ENCODE measurements at regions not wholly inside any gene's neighbourhood (a gene's known extent, or its start where the extent isn't known, plus 50 kb on each side); places are given as distances from the start of the nearest gene placed in this dataset.

GRCh38 chr11:70933981-70934583 lies 318.3 kb downstream of the SHANK2 start:
- 90% methylated on average over 3 of the region's 10 CpGs for WGBS (ENCODE audit: insufficient coverage, low coverage, low lambda C conversion rate, missing lambda C conversion rate)
- Histone ChIP-seq H3K27ac (no peak overlapping the region), H3K9me3 (no peaks in the 10 kb centered on the region), H3K4me1 (no peaks in the 10 kb centered on the region), H3K4me3 (no peak overlapping the region), H3K27me3 (no peaks in the 10 kb centered on the region), H3K36me3 (no peaks in the 10 kb centered on the region)
- ATAC-seq (no peak), DNase-seq (peak in 1 of 3 donors; percentile 26)
- TF ChIP-seq CTCF (IDR thresholded peaks at IDR 0.05), result no peak
- TF ChIP-seq POLR2A (IDR thresholded peaks at IDR 0.05), result no peak
- intact Hi-C loops (cut with DNase I), result no loop called here

GRCh38 chr11:70935006-70935768 lies 317.2 kb downstream of the SHANK2 start:
- ATAC-seq (peak in 1 of 4 donors; percentile 26), DNase-seq (peak in 1 of 3 donors; percentile 4)
- no peak for TF ChIP-seq CTCF (IDR thresholded peaks at IDR 0.05)
- no peak for TF ChIP-seq POLR2A (IDR thresholded peaks at IDR 0.05)
- Histone ChIP-seq H3K4me3 (no peak overlapping the region), H3K27ac (no peak overlapping the region), H3K4me1 (no peaks in the 10 kb centered on the region), H3K36me3 (no peaks in the 10 kb centered on the region), H3K9me3 (no peaks in the 10 kb centered on the region), H3K27me3 (no peaks in the 10 kb centered on the region)
- 77% methylated on average over 9 of the region's 13 CpGs for WGBS (ENCODE audit: insufficient coverage, low coverage, low lambda C conversion rate, missing lambda C conversion rate)
- intact Hi-C loops (cut with DNase I), result no loop called here

DNA sequence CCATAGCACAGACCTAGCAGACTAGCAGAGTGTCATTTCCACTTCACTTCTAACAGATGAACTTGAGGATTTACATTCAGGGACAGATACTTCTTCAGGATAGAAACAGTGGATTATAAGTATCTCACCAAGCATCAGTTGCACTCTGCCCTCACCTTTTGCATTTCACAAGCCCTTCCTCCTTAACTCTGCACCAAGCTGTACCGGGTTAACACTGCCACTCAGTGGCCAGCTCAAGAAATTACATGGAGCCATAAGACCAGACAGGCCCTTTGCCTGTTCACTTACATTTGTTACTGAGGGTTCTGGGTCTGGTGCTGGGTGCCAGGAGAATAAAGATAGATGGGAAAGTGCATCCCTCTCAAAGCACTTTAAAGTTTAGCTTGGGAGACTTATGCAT lies 309.8 kb downstream of the SHANK2 start:
- Histone ChIP-seq H3K27me3 (no peaks in the 10 kb centered on the region), H3K36me3 (no peaks in the 10 kb centered on the region), H3K27ac (no peak overlapping the region), H3K4me1 (no peaks in the 10 kb centered on the region), H3K4me3 (no peak overlapping the region), H3K9me3 (peaks cover 0 to 6% (median 2%) of the 10 kb centered on the region in 4 donors)
- peak in 1 of 4 donors; percentile 20 for TF ChIP-seq CTCF (IDR thresholded peaks at IDR 0.05)
- TF ChIP-seq POLR2A (IDR thresholded peaks at IDR 0.05), result no peak
- DNase-seq, result no peak
- intact Hi-C loops (cut with DNase I), result no loop called here
- ATAC-seq, result no peak
- WGBS (ENCODE audit: insufficient coverage, low coverage, low lambda C conversion rate, missing lambda C conversion rate), result no CpG with 5 or more reads among the region's 1 CpG

GRCh38 chr11:70944141-70944540 lies 308.2 kb downstream of the SHANK2 start:
- WGBS (ENCODE audit: insufficient coverage, low coverage, low lambda C conversion rate, missing lambda C conversion rate), result 96% methylated on average over 6 of the region's 11 CpGs
- ATAC-seq (no peak), DNase-seq (peak in 1 of 3 donors; percentile 18)
- Histone ChIP-seq H3K27ac (no peak overlapping the region), H3K4me3 (no peak overlapping the region), H3K36me3 (no peaks in the 10 kb centered on the region), H3K9me3 (peaks cover 0 to 6% (median 2%) of the 10 kb centered on the region in 4 donors), H3K27me3 (no peaks in the 10 kb centered on the region), H3K4me1 (peaks cover 0 to 8% (median 2%) of the 10 kb centered on the region in 4 donors)
- TF ChIP-seq CTCF (IDR thresholded peaks at IDR 0.05) (no peak), POLR2A (IDR thresholded peaks at IDR 0.05) (no peak)
- intact Hi-C loops (cut with DNase I), result no loop called here
